ENCODE measurements at regions not wholly inside any gene's neighbourhood (a gene's known extent, or its start where the extent isn't known, plus 50 kb on each side); places are given as distances from the start of the nearest gene placed in this dataset.

DNA sequence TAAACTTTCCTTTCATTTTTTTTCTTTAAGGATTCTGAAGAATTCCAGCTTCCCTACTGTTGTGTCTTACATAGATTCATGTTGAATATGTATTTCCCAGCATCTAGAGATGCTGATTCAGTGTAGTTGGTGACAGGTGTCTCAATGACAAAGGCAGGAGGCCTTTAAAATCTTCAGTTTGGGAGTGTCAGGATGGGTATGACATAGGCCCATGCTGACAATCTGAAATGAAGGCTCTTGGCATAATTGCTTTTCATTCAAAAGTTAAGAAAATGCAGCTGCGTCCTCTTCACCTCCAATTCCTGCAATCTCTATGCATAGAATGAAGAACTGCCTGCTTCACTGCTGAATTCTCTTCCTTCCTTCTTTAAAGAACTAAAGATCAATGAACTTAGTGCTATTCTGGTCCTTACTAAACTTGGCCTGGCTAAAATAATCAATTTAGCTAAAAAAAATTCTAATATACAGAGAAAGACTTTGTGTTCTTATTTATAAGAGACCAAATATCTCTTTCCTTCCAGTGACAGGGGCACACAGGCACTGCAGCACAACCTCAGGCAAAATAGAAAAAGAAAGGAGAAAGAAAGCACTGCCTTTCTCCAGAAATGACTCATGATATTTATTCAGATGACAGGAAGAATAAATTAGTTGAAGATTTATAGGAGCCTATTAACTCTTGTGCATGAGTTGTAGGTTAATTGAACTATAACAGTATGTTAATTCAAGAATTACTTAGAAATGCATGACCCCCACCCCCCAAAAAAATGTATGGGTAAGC is 152.6 kb upstream of the GBE1 start:
- Histone ChIP-seq H3K4me3 (no peak overlapping the region), H3K27ac (no peak overlapping the region), H3K9me3 (no peaks in the 10 kb centered on the region), H3K4me1 (no peaks in the 10 kb centered on the region), H3K36me3 (no peaks in the 10 kb centered on the region), H3K27me3 (no peaks in the 10 kb centered on the region)
- ATAC-seq, result no peak
- WGBS, 2 donors (ENCODE audit: low coverage in 1 of 2), result 67 to 71% methylated on average over 1 of the region's 1 CpG
- TF ChIP-seq POLR2A (IDR thresholded peaks at IDR 0.05) (no peak), POLR2AphosphoS5 (IDR thresholded peaks at IDR 0.05) (no peak), EP300 (IDR thresholded peaks at IDR 0.05) (no peak)
- TF ChIP-seq, protein P1, sequence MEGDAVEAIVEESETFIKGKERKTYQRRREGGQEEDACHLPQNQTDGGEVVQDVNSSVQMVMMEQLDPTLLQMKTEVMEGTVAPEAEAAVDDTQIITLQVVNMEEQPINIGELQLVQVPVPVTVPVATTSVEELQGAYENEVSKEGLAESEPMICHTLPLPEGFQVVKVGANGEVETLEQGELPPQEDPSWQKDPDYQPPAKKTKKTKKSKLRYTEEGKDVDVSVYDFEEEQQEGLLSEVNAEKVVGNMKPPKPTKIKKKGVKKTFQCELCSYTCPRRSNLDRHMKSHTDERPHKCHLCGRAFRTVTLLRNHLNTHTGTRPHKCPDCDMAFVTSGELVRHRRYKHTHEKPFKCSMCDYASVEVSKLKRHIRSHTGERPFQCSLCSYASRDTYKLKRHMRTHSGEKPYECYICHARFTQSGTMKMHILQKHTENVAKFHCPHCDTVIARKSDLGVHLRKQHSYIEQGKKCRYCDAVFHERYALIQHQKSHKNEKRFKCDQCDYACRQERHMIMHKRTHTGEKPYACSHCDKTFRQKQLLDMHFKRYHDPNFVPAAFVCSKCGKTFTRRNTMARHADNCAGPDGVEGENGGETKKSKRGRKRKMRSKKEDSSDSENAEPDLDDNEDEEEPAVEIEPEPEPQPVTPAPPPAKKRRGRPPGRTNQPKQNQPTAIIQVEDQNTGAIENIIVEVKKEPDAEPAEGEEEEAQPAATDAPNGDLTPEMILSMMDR (IDR thresholded peaks at IDR 0.05), result no peak

DNA sequence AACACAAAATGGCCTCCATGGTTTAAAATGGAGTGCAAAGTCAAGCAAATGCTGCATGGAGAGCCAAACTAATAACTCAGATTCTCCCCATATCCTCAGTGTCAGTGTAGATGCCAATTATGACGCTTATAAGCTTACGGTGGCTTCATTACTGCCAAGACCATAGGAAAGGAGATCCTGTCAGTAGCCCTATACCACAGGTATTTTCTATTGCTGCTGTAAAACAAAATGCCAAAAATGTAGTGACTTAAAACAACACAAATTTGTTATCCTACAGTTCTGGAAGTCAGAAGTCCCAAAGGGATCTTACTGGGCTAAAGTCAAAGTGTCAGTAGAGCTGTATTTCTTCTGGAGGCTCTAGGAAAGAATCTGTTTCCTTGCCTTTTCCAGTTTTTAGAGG is 149.8 kb upstream of the GBE1 start:
- Histone ChIP-seq H3K4me3 (no peak overlapping the region), H3K9me3 (no peaks in the 10 kb centered on the region), H3K36me3 (no peaks in the 10 kb centered on the region), H3K4me1 (no peaks in the 10 kb centered on the region), H3K27ac (no peak overlapping the region), H3K27me3 (no peaks in the 10 kb centered on the region)
- TF ChIP-seq POLR2AphosphoS5 (IDR thresholded peaks at IDR 0.05), result no peak
- TF ChIP-seq EP300 (IDR thresholded peaks at IDR 0.05), result no peak
- TF ChIP-seq, protein P1 (IDR thresholded peaks at IDR 0.05), result no peak
- TF ChIP-seq POLR2A (IDR thresholded peaks at IDR 0.05), result no peak
- no peak for ATAC-seq
- WGBS, 2 donors (ENCODE audit: low coverage in 1 of 2), result 77 to 90% methylated on average over 2 of the region's 2 CpGs

DNA sequence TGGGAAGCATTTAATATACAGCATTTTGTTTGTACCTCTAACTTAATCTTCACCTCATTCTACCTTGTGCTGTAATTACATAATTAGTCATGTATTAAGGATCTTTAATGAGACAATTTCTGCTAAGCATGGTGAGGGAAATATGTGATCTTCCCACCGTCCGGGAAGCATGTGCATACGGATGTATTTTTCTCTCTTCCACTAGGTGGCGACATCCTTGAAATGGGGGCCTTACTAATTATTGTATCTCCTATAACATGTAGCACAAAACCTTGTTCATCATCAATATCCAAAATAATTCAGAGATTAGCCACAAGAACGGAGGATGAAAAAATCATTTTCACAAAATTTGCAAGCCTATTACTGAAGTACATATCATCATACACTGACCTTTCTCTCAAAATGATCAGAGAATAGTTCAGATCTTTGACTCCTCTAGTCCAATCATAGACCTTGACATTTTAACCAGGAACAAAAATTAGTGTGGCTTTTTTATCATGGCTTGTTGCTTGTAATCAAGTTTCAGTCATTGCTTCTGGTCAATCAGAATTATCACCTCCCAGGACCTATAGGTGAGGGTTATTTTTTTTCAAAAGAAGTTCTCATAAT is 148.9 kb upstream of the GBE1 start:
- no peaks in the 10 kb centered on the region for H3K4me1 ChIP-seq
- H3K9me3 ChIP-seq, result no peaks in the 10 kb centered on the region
- 22 to 27% methylated on average over 5 of the region's 5 CpGs for WGBS, 2 donors (ENCODE audit: low coverage in 1 of 2)
- H3K27me3 ChIP-seq, result no peaks in the 10 kb centered on the region
- ATAC-seq, result no peak
- no peak for TF ChIP-seq POLR2A (IDR thresholded peaks at IDR 0.05)
- TF ChIP-seq, protein P1 (IDR thresholded peaks at IDR 0.05), result peak; percentile 25 to 63 (median 40)
- TF ChIP-seq EP300 (IDR thresholded peaks at IDR 0.05), result no peak
- no peak for TF ChIP-seq POLR2AphosphoS5 (IDR thresholded peaks at IDR 0.05)
- no peak overlapping the region for H3K27ac ChIP-seq
- no peak overlapping the region for H3K4me3 ChIP-seq
- no peaks in the 10 kb centered on the region for H3K36me3 ChIP-seq

DNA sequence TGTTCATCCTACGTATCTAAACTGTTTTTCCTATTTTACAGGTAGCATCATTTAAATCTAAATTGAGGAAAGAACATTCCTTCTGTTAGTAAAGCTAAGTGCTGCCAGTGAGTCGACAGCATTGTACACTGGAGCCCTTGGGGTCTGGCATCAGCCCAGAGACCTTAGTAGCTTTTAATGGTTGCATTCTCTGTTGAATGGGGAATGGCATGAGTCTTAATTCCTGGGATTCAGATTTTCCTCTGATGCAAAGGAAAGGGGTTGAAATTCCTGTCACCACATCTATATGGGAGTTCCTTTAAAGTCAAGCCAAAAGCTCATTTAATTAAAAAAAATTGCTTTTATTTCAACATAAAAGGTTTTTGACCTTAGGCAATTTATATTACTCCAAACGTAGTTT is 148.4 kb upstream of the GBE1 start:
- WGBS, 2 donors (ENCODE audit: low coverage in 1 of 2), result 58 to 71% methylated on average over 3 of the region's 3 CpGs
- no peaks in the 10 kb centered on the region for H3K9me3 ChIP-seq
- no peak for ATAC-seq

More for the DNA sequence above, 148.4 kb upstream of the GBE1 start:
- no peak overlapping the region for H3K4me3 ChIP-seq
- no peak overlapping the region for H3K27ac ChIP-seq
- H3K4me1 ChIP-seq, result no peaks in the 10 kb centered on the region
- no peak for TF ChIP-seq EP300 (IDR thresholded peaks at IDR 0.05)
- TF ChIP-seq POLR2A (IDR thresholded peaks at IDR 0.05), result no peak
- TF ChIP-seq, protein P1 (IDR thresholded peaks at IDR 0.05), result no peak
- no peak for TF ChIP-seq POLR2AphosphoS5 (IDR thresholded peaks at IDR 0.05)
- no peaks in the 10 kb centered on the region for H3K36me3 ChIP-seq
- H3K27me3 ChIP-seq, result no peaks in the 10 kb centered on the region
